ENCODE measurements at regions not wholly inside any gene's neighbourhood (a gene's known extent, or its start where the extent isn't known, plus 50 kb on each side); places are given as distances from the start of the nearest gene placed in this dataset.

DNA sequence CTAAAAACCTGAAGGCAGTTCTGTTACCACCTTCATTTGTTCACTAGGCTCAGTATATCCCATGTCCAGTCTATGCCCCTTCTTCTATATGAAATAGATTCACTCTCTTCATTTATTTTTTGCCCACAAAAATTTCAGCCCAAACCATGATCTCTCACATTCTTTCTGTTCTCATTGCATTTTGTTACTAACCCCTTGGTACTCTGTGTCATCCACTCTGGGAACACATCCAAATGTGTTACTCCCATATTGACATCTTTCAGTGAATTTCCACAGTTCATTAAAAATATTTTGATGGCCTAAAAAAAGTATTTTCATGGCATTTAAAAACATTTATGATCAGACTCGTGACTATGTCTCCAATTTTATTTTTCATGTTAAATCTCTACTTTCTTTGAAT, 378.9 kb downstream of the SLITRK1 start:
- no peaks in the 10 kb centered on the region for H3K9me3 Mint-ChIP-seq (ENCODE audit: insufficient read depth)
- H3K27ac Mint-ChIP-seq: no peak overlapping the region
- H3K27me3 Mint-ChIP-seq (ENCODE audit: low read depth): no peaks in the 10 kb centered on the region
- no peaks in the 10 kb centered on the region for H3K36me3 Mint-ChIP-seq (ENCODE audit: low read depth)
- ATAC-seq (no peak), DNase-seq (no peak)
- ChIA-PET CTCF (no interaction called here), POLR2A (no interaction called here)
- H3K4me1 Mint-ChIP-seq (ENCODE audit: low read depth): no peaks in the 10 kb centered on the region
- H3K4me3 Mint-ChIP-seq: no peak overlapping the region

- DNase-seq: no peak
- no peaks in the 10 kb centered on the region for H3K9me3 Mint-ChIP-seq (ENCODE audit: insufficient read depth)
- no peak for ATAC-seq
- no peaks in the 10 kb centered on the region for H3K4me1 Mint-ChIP-seq (ENCODE audit: low read depth)
- H3K4me3 Mint-ChIP-seq: no peak overlapping the region
- CTCF ChIA-PET: no interaction called here
- no peaks in the 10 kb centered on the region for H3K27me3 Mint-ChIP-seq (ENCODE audit: low read depth)
- POLR2A ChIA-PET: no interaction called here
- H3K27ac Mint-ChIP-seq: no peak overlapping the region
- H3K36me3 Mint-ChIP-seq (ENCODE audit: low read depth): no peaks in the 10 kb centered on the region
Measured at GRCh38 chr13:83499286-83499685, 383.0 kb downstream of the SLITRK1 start.

DNA sequence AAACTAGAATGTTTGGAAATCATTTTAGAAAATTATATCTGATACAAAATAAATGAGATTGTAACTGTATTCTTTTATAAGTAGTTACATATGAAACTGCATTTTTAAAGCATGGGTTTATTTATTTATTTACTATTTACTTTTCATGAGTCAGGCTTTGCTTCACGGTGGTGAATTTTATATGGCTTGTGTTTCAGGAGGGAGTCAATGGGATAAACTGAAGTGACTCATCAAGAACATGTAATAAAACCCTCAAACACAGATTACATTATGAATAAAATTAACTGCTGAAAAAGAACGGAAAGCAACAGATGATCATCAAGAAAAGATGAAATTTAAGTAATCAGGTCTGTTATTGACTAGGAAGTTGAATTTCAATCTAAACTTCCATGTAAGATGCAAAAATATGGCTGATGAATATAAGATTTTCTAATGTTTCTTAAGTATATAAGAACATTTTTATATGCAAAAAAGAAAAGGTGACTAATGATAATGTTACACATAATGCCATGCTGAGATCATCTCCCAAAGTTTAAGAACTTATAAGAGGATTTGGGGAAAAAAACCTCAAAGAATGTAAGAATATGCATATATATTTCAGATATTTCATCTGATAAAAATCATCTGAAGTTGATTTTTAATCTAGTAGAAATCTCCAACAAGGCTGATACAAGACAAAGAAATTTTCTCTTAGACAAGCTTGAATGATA, 383.6 kb downstream of the SLITRK1 start:
- no peak overlapping the region for H3K4me3 Mint-ChIP-seq
- H3K9me3 Mint-ChIP-seq (ENCODE audit: insufficient read depth): no peaks in the 10 kb centered on the region
- H3K27me3 Mint-ChIP-seq (ENCODE audit: low read depth): no peaks in the 10 kb centered on the region
- no peak overlapping the region for H3K27ac Mint-ChIP-seq
- no peaks in the 10 kb centered on the region for H3K4me1 Mint-ChIP-seq (ENCODE audit: low read depth)
- no peak for DNase-seq
- ChIA-PET CTCF (no interaction called here), POLR2A (no interaction called here)
- H3K36me3 Mint-ChIP-seq (ENCODE audit: low read depth): no peaks in the 10 kb centered on the region
- ATAC-seq: no peak

DNA sequence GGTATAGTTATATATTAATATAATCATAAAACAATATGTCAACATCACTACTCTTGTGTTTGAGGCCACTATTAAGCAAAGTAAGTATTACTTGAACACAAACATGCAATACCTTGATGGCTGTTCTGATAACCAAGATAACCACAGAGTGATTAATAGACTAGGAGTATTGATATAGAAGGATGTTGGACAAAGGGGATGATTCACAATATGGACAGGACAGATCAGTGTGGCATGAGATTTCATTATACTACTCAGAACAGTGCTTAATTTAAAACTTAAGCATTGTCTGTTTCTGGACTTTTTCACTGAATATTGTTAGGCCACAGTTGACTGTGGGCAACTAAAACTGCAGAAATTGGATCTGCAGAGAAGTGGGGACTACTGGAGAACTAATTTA, 384.2 kb downstream of the SLITRK1 start:
- no peaks in the 10 kb centered on the region for H3K36me3 Mint-ChIP-seq (ENCODE audit: low read depth)
- no peaks in the 10 kb centered on the region for H3K4me1 Mint-ChIP-seq (ENCODE audit: low read depth)
- H3K27ac Mint-ChIP-seq: no peak overlapping the region
- ATAC-seq (no peak), DNase-seq (no peak)
- H3K27me3 Mint-ChIP-seq (ENCODE audit: low read depth): no peaks in the 10 kb centered on the region
- POLR2A ChIA-PET: no interaction called here
- no peaks in the 10 kb centered on the region for H3K9me3 Mint-ChIP-seq (ENCODE audit: insufficient read depth)
- H3K4me3 Mint-ChIP-seq: no peak overlapping the region
- CTCF ChIA-PET: no interaction called here

DNA sequence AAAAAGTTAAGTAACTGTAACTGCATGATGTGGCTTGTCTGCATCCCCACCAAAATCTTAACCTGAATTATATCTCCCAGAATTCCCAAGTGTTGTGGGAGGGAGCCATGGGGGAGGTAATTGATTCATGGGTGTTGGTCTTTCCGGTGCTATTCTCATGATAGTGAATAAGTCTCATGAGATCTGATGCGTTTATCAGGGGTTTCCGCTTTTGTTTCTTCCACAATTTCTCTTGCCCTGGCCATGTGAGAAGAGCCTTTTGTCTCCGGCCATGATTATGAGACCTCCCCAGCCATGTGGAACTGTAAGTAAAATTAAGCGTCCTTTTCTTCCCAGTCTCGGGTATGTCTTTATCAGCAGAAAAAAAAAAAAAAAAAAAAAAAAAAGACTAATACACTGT, 385.8 kb downstream of the SLITRK1 start:
- Mint-ChIP-seq H3K27ac (no peak overlapping the region), H3K27me3 (ENCODE audit: low read depth) (no peaks in the 10 kb centered on the region), H3K4me1 (ENCODE audit: low read depth) (no peaks in the 10 kb centered on the region), H3K36me3 (ENCODE audit: low read depth) (no peaks in the 10 kb centered on the region), H3K4me3 (no peak overlapping the region), H3K9me3 (ENCODE audit: insufficient read depth) (peaks cover 3% of the 10 kb centered on the region)
- ATAC-seq: no peak
- no peak for DNase-seq
- ChIA-PET POLR2A (no interaction called here), CTCF (no interaction called here)

DNA sequence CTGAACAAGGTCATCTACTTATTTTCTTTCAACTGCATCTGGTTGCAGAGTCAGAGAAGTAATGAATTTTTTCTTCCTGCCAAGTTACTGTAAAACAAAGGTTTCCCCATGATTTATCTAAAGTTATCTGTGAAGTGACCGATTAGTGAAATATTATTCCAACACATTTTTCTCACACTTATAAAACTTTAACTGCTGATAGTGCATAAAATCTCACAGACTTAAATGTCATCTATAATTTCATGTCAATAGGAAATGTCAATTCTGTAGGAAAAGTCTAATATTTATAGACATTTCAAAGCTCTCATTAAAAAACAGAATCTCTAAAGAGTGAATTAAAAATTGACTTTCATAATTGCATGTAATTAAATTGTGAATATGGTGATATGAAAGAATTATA, 397.2 kb downstream of the SLITRK1 start:
- Mint-ChIP-seq H3K27ac (no peak overlapping the region), H3K27me3 (ENCODE audit: low read depth) (no peaks in the 10 kb centered on the region), H3K9me3 (ENCODE audit: insufficient read depth) (peaks cover 19% of the 10 kb centered on the region), H3K4me1 (ENCODE audit: low read depth) (no peaks in the 10 kb centered on the region), H3K4me3 (no peak overlapping the region), H3K36me3 (ENCODE audit: low read depth) (no peaks in the 10 kb centered on the region)
- ChIA-PET POLR2A (no interaction called here), CTCF (no interaction called here)
- DNase-seq (no peak), ATAC-seq (no peak)

DNA sequence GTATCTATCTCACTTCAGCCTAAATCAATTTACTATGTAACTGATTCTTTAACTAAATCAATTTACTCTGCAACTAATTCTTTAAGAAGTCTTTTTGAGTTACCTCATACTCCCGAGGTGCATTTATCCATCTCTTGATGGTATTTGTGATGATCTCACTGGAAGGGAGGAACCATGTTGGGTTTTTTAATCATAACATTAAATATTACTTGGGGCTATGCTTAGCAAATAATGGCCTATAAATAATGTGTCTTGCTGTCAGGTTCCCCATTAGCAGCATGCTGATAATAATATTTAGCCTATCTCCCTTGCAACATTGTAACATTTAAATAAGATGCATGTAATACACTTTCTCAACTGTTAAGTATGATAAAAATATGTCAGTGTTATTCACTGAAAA, 411.3 kb downstream of the SLITRK1 start:
- ChIA-PET POLR2A (no interaction called here), CTCF (no interaction called here)
- H3K27me3 Mint-ChIP-seq (ENCODE audit: low read depth): no peaks in the 10 kb centered on the region
- H3K4me3 Mint-ChIP-seq: no peak overlapping the region
- H3K27ac Mint-ChIP-seq: no peak overlapping the region
- DNase-seq (no peak), ATAC-seq (no peak)
- H3K9me3 Mint-ChIP-seq (ENCODE audit: insufficient read depth): peaks cover 28% of the 10 kb centered on the region
- H3K4me1 Mint-ChIP-seq (ENCODE audit: low read depth): no peaks in the 10 kb centered on the region
- no peaks in the 10 kb centered on the region for H3K36me3 Mint-ChIP-seq (ENCODE audit: low read depth)

GRCh38 chr13:83470133-83470797, 412.0 kb downstream of the SLITRK1 start:
- no peak for ATAC-seq
- Mint-ChIP-seq H3K27me3 (ENCODE audit: low read depth) (no peaks in the 10 kb centered on the region), H3K4me3 (no peak overlapping the region), H3K4me1 (ENCODE audit: low read depth) (no peaks in the 10 kb centered on the region), H3K36me3 (ENCODE audit: low read depth) (no peaks in the 10 kb centered on the region), H3K27ac (no peak overlapping the region), H3K9me3 (ENCODE audit: insufficient read depth) (peaks cover 25% of the 10 kb centered on the region)
- CTCF ChIA-PET: no interaction called here
- POLR2A ChIA-PET: no interaction called here
- no peak for DNase-seq

- no peaks in the 10 kb centered on the region for H3K36me3 Mint-ChIP-seq (ENCODE audit: low read depth)
- POLR2A ChIA-PET: no interaction called here
- no peak overlapping the region for H3K27ac Mint-ChIP-seq
- no peak for DNase-seq
- no peaks in the 10 kb centered on the region for H3K27me3 Mint-ChIP-seq (ENCODE audit: low read depth)
- no peak for ATAC-seq
- peaks cover 3% of the 10 kb centered on the region for H3K9me3 Mint-ChIP-seq (ENCODE audit: insufficient read depth)
- no peaks in the 10 kb centered on the region for H3K4me1 Mint-ChIP-seq (ENCODE audit: low read depth)
- CTCF ChIA-PET: no interaction called here
- H3K4me3 Mint-ChIP-seq: no peak overlapping the region
Measured at GRCh38 chr13:83453723-83454122, 428.6 kb downstream of the SLITRK1 start.

DNA sequence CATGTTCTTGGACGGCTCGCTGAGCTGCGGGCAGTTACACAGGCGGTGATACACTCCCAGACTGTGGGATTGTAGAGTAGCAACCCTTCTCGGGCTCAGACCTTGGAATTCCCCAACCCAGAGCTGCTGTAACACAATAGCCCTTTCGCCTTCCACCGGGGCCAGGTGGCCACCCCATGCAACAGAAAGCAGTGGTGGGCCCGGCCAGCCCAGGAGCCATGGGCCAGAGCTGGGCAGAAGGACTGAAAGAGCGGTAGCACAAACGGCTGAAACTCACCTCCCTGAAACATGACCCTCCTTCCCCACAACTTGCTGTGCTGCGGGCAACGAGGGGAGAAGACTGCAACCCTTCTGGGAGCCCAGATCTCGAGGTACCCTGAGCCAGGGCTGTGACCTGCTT, 429.0 kb downstream of the SLITRK1 start:
- Mint-ChIP-seq H3K27me3 (ENCODE audit: low read depth) (no peaks in the 10 kb centered on the region), H3K4me1 (ENCODE audit: low read depth) (no peaks in the 10 kb centered on the region), H3K36me3 (ENCODE audit: low read depth) (no peaks in the 10 kb centered on the region), H3K9me3 (ENCODE audit: insufficient read depth) (peaks cover 3% of the 10 kb centered on the region), H3K4me3 (no peak overlapping the region), H3K27ac (no peak overlapping the region)
- ChIA-PET POLR2A (no interaction called here), CTCF (no interaction called here)
- DNase-seq (no peak), ATAC-seq (no peak)

- Mint-ChIP-seq H3K27ac (no peak overlapping the region), H3K36me3 (ENCODE audit: low read depth) (no peaks in the 10 kb centered on the region), H3K4me3 (no peak overlapping the region), H3K9me3 (ENCODE audit: insufficient read depth) (peaks cover 3% of the 10 kb centered on the region), H3K4me1 (ENCODE audit: low read depth) (no peaks in the 10 kb centered on the region), H3K27me3 (ENCODE audit: low read depth) (no peaks in the 10 kb centered on the region)
- DNase-seq: no peak
- ChIA-PET POLR2A (no interaction called here), CTCF (no interaction called here)
- no peak for ATAC-seq
Measured at GRCh38 chr13:83452292-83452950, 429.9 kb downstream of the SLITRK1 start.

- Mint-ChIP-seq H3K9me3 (ENCODE audit: insufficient read depth) (no peaks in the 10 kb centered on the region), H3K4me3 (no peak overlapping the region), H3K36me3 (ENCODE audit: low read depth) (no peaks in the 10 kb centered on the region), H3K27me3 (ENCODE audit: low read depth) (no peaks in the 10 kb centered on the region), H3K27ac (no peak overlapping the region), H3K4me1 (ENCODE audit: low read depth) (no peaks in the 10 kb centered on the region)
- DNase-seq (no peak), ATAC-seq (no peak)
- CTCF ChIA-PET: no interaction called here
- POLR2A ChIA-PET: no interaction called here
Measured at GRCh38 chr13:83450591-83450990, 431.7 kb downstream of the SLITRK1 start.
